Ovary (tissue), 7 donors: ENCODE measurements at regions not wholly inside any gene's neighbourhood (a gene's known extent, or its start where the extent isn't known, plus 50 kb on each side); places are given as distances from the start of the nearest gene placed in this dataset.

Source experiments
- DNase-seq, 5 donors: peaks; one replicate each; pipeline ENCODE4 v3.0.0-alpha.2; 2019 to 2020
- H3K27ac ChIP-seq, 2 donors: fragments of 200-600 bp; one replicate each; pipeline versions ENCODE4 v1.5.1 to v1.8.0; 2019 to 2022
- H3K27me3 ChIP-seq: fragments of 200-600 bp; one replicate; pipeline ENCODE4 v1.8.0; 2022
- H3K36me3 ChIP-seq: fragments of 200-600 bp; sonication (generic); one replicate; pipeline ENCODE4 v1.5.1; 2019
- H3K4me1 ChIP-seq: one replicate; pipeline ENCODE4 v1.8.1; 2013; ENCODE audit warnings: mild to moderate bottlenecking, moderate library complexity; ENCODE audit not compliant: insufficient read depth
- H3K4me3 ChIP-seq: fragments of 200-600 bp; sonication (generic); one replicate; pipeline ENCODE4 v1.5.1; 2017
- H3K9me3 ChIP-seq, 2 donors: fragments of 200-600 bp in 1 of 2; sonication (generic) in 1 of 2; one replicate each; pipeline versions ENCODE4 v1.5.1 to v1.8.1; 2013 to 2019; ENCODE audit warnings: mild to moderate bottlenecking in 1 of 2, moderate library complexity in 1 of 2
- CTCF ChIP-seq, 3 donors: fragments of 450-650 bp in 2 of 3; fragments of 200-600 bp in 1 of 3; IDR thresholded peaks; one replicate each; pipeline versions ENCODE4 v1.5.1 to v1.8.0; 2016 to 2022; ENCODE audit warnings: antibody characterized with exemption in 3 of 3, mild to moderate bottlenecking in 1 of 3
- EP300 ChIP-seq: sonication (generic); formaldehyde crosslinking; IDR thresholded peaks from one replicate; pipeline ENCODE4 v1.6.1; 2017; ENCODE audit warnings: antibody characterized with exemption
- POLR2A ChIP-seq: fragments of 450-650 bp; IDR thresholded peaks from one replicate; pipeline ENCODE4 v1.6.1; 2017; ENCODE audit warnings: antibody characterized with exemption, mild to moderate bottlenecking, moderate library complexity
- WGBS, 3 donors: extraction: QIAGEN DNeasy Blood & Tissue Kit in 1 of 3; methylation state at CpG; one replicate each; pipeline versions ENCODE4 v1.1.5 to v1.1.7; 2013 to 2017; 5-methylcytosine and 5-hydroxymethylcytosine counted together
- intact Hi-C, 4 donors: fragments of 100-400 bp; cut with DNase I; formaldehyde crosslinking; loops; one replicate each; pipeline versions ENCODE4 v1.11.0 to v1.15.1; 2022 to 2023
- donor health status: DM: no; HTN: no; CAD: no; lungs with moderate emphysema.
- donor health status: DM: no; HTN: no; CAD: no.
- donor health status: Bipolar disorder and iron deficiency.
- donor health status: DM: no; HTN: no; CAD: no.
- donor health status: DM: yes; HTN: yes; CAD: no.

DNA sequence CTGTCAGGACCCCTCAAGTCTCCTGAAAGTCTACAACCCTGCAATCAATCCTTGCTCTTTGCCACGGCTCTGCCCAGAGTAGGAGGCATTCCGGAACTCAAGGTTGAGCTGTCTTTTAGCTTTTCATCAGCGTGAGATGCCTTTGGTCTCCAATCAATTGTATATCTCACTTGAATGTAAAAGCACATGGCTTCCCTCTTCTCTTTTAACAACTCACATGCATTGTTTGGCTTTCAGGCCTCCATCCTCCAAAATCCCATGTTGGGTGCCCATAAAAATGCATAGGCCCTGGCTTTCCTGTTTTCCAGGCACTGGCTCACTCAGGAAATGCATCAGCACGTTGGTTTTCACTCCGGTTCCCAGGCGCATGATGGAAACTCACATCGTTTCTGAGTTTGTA lies 64.0 kb upstream of the FOXF1 start:
- Histone ChIP-seq H3K4me1 (no peaks in the 10 kb centered on the region), H3K4me3 (no peak overlapping the region), H3K9me3 (no peaks in the 10 kb centered on the region), H3K27me3 (no peaks in the 10 kb centered on the region), H3K36me3 (no peaks in the 10 kb centered on the region), H3K27ac (no peak overlapping the region)
- DNase-seq = no peak
- intact Hi-C loops = no loop called here
- WGBS, 3 donors = 63 to 81% (median 75%) methylated on average over 7 of the region's 7 CpGs
- TF ChIP-seq EP300 (no peak), POLR2A (no peak), CTCF (IDR thresholded peaks at IDR 0.05) (no peak)

- Histone ChIP-seq H3K27me3 (no peaks in the 10 kb centered on the region), H3K27ac (no peak overlapping the region), H3K4me1 (no peaks in the 10 kb centered on the region), H3K4me3 (no peak overlapping the region), H3K36me3 (no peaks in the 10 kb centered on the region), H3K9me3 (no peaks in the 10 kb centered on the region)
- intact Hi-C loops = no loop called here
- 69 to 91% (median 74%) methylated on average over 3 of the region's 3 CpGs for WGBS, 3 donors
- DNase-seq = no peak
- TF ChIP-seq POLR2A = no peak
- TF ChIP-seq CTCF (IDR thresholded peaks at IDR 0.05) = no peak
- no peak for TF ChIP-seq EP300
Observed at GRCh38 chr16:86447228-86447627, 63.1 kb upstream of the FOXF1 start.

- H3K27ac ChIP-seq = no peak overlapping the region
- WGBS, 3 donors = 78 to 82% (median 81%) methylated on average over 11 of the region's 11 CpGs
- H3K4me1 ChIP-seq = no peaks in the 10 kb centered on the region
- H3K9me3 ChIP-seq = no peaks in the 10 kb centered on the region
- no peaks in the 10 kb centered on the region for H3K27me3 ChIP-seq
- no peak overlapping the region for H3K4me3 ChIP-seq
- H3K36me3 ChIP-seq = no peaks in the 10 kb centered on the region
- intact Hi-C loops = no loop called here
- DNase-seq = no peak
- TF ChIP-seq EP300 (no peak), POLR2A (no peak), CTCF (IDR thresholded peaks at IDR 0.05) (no peak)
Observed at GRCh38 chr16:86448306-86448890, 61.9 kb upstream of the FOXF1 start.

- no peak for TF ChIP-seq POLR2A
- no peak for TF ChIP-seq CTCF (IDR thresholded peaks at IDR 0.05)
- no peak for TF ChIP-seq EP300
- no peak for DNase-seq
- 12 to 18% (median 18%) methylated on average over 16 of the region's 16 CpGs for WGBS, 3 donors
Observed at GRCh38 chr16:86449446-86450095, 60.8 kb upstream of the FOXF1 start.

More at GRCh38 chr16:86449446-86450095, 60.8 kb upstream of the FOXF1 start:
- Histone ChIP-seq H3K4me3 (no peak overlapping the region), H3K4me1 (no peaks in the 10 kb centered on the region), H3K27me3 (no peaks in the 10 kb centered on the region), H3K27ac (no peak overlapping the region), H3K9me3 (no peaks in the 10 kb centered on the region), H3K36me3 (no peaks in the 10 kb centered on the region)
- intact Hi-C loops = no loop called here
